Activated CD8-positive, alpha-beta T cell treated with anti-CD3 and anti-CD28 coated beads, Interleukin-2, amount 10 ng/mL, durations not matched to agents 7 days and 5 days (primary cell): ENCODE measurements at regions not wholly inside any gene's neighbourhood (a gene's known extent, or its start where the extent isn't known, plus 50 kb on each side); places are given as distances from the start of the nearest gene placed in this dataset.

Experiments
- ATAC-seq: fragments of 150-1000 bp; cut with Tn5 transposase; one replicate; pipeline ENCODE4 v1.10.0; 2021; ENCODE audit warnings: moderate library complexity
- CTCF ChIA-PET: fragments of 350-600 bp; sonication (Branson Sonifier 250); formaldehyde crosslinking; loops from one replicate; lab custom pipeline; 2021; ENCODE audit warnings: antibody characterized with exemption; lab: Charles Lee
- POLR2A ChIA-PET: fragments of 350-600 bp; sonication (Branson Sonifier 250); formaldehyde crosslinking; loops from one replicate; lab custom pipeline; 2021; ENCODE audit warnings: antibody characterized with exemption; lab: Charles Lee
- DNase-seq: peaks from one replicate; pipeline ENCODE4 v3.0.0-alpha.2; 2020
- H3K27ac Mint-ChIP-seq: one replicate; pipeline ENCODE4 v1.8.0; 2021; ENCODE audit warnings: mild to moderate bottlenecking, mixed read lengths
- H3K27me3 Mint-ChIP-seq: one replicate; pipeline ENCODE4 v1.8.0; 2021; ENCODE audit warnings: low read depth, mixed read lengths
- H3K36me3 Mint-ChIP-seq: one replicate; pipeline ENCODE4 v1.8.0; 2021; ENCODE audit warnings: low read depth, mixed read lengths
- H3K4me1 Mint-ChIP-seq: one replicate; pipeline ENCODE4 v1.8.0; 2021; ENCODE audit warnings: low read depth, mixed read lengths
- H3K4me3 Mint-ChIP-seq: one replicate; pipeline ENCODE4 v1.8.0; 2021; ENCODE audit warnings: mild to moderate bottlenecking, mixed read lengths
- H3K9me3 Mint-ChIP-seq: one replicate; pipeline ENCODE4 v1.8.0; 2022; ENCODE audit warnings: mixed read lengths; ENCODE audit not compliant: insufficient read depth

DNA sequence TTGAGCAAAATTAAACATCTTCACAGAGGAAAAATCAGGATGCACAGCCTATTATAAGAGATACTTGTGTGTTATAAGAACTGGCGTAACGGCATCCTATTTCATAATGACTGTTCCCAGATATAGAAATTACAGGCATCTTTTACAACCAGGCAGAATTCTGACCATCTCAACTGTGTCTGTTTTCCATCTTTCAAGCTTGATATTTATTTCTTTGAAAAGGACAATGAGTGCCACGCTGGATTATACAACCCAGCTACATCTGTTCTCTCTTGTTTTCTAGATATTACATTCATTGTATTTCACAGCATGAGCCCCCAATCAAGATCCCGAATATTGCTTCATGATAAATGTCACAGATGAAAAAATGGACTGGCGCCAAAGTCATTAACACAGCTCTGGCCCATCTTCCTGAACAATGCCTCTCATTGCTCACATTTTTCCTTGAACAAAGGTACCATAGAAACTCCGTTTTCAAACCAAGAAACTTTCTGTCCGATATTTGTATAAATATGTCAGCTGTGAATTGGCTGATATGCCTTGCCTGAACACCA, 420.6 kb downstream of the TBL1XR1 start:
- DNase-seq (no peak), ATAC-seq (no peak)
- Mint-ChIP-seq H3K4me3 (no peak overlapping the region), H3K9me3 (peaks cover 9% of the 10 kb centered on the region), H3K36me3 (no peaks in the 10 kb centered on the region), H3K27me3 (no peaks in the 10 kb centered on the region), H3K4me1 (no peaks in the 10 kb centered on the region), H3K27ac (no peak overlapping the region)
- ChIA-PET CTCF (no interaction called here), POLR2A (no interaction called here)

- no peak for ATAC-seq
Measured at GRCh38 chr3:176769547-176770190, 427.6 kb downstream of the TBL1XR1 start.

DNA sequence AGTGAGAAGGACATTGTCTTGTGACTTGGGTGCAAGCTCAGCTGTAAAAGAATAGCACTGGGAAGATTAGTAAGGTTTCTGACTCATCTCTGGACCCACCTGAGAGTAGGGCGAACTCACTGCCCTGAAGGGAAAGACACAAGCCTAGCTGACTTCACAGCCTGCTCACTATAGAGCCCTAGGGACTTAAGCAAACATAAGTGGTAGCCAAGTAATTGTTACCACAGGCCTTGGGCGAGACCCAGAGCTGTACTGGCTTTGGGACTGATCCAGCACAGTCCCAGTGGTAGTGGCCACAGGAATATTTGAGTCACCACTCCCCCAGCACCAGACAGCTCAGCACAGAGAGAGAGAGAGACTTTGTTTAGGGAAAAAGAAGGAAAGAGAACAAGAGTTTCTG, 429.9 kb downstream of the TBL1XR1 start:
- Mint-ChIP-seq H3K4me1 (no peaks in the 10 kb centered on the region), H3K27ac (no peak overlapping the region), H3K9me3 (no peaks in the 10 kb centered on the region), H3K4me3 (no peak overlapping the region), H3K36me3 (no peaks in the 10 kb centered on the region), H3K27me3 (no peaks in the 10 kb centered on the region)
- POLR2A ChIA-PET = no interaction called here
- CTCF ChIA-PET = no interaction called here
- ATAC-seq = no peak
- no peak for DNase-seq

More at GRCh38 chr3:176769547-176770190, 427.6 kb downstream of the TBL1XR1 start:
- Mint-ChIP-seq H3K9me3 (peaks cover 9% of the 10 kb centered on the region), H3K4me3 (no peak overlapping the region), H3K27ac (no peak overlapping the region), H3K36me3 (no peaks in the 10 kb centered on the region), H3K27me3 (no peaks in the 10 kb centered on the region), H3K4me1 (no peaks in the 10 kb centered on the region)
- no peak for DNase-seq
- ChIA-PET CTCF (no interaction called here), POLR2A (no interaction called here)

GRCh38 chr3:176766862-176767261, 430.4 kb downstream of the TBL1XR1 start:
- DNase-seq (no peak), ATAC-seq (no peak)
- Mint-ChIP-seq H3K9me3 (no peaks in the 10 kb centered on the region), H3K27ac (no peak overlapping the region), H3K4me3 (no peak overlapping the region), H3K36me3 (no peaks in the 10 kb centered on the region), H3K27me3 (no peaks in the 10 kb centered on the region), H3K4me1 (no peaks in the 10 kb centered on the region)
- ChIA-PET POLR2A (no interaction called here), CTCF (no interaction called here)

GRCh38 chr3:176765382-176765900, 431.8 kb downstream of the TBL1XR1 start:
- Mint-ChIP-seq H3K4me3 (no peak overlapping the region), H3K9me3 (no peaks in the 10 kb centered on the region), H3K27me3 (no peaks in the 10 kb centered on the region), H3K36me3 (no peaks in the 10 kb centered on the region), H3K27ac (no peak overlapping the region), H3K4me1 (no peaks in the 10 kb centered on the region)
- DNase-seq = no peak
- CTCF ChIA-PET = no interaction called here
- POLR2A ChIA-PET = no interaction called here
- no peak for ATAC-seq

DNA sequence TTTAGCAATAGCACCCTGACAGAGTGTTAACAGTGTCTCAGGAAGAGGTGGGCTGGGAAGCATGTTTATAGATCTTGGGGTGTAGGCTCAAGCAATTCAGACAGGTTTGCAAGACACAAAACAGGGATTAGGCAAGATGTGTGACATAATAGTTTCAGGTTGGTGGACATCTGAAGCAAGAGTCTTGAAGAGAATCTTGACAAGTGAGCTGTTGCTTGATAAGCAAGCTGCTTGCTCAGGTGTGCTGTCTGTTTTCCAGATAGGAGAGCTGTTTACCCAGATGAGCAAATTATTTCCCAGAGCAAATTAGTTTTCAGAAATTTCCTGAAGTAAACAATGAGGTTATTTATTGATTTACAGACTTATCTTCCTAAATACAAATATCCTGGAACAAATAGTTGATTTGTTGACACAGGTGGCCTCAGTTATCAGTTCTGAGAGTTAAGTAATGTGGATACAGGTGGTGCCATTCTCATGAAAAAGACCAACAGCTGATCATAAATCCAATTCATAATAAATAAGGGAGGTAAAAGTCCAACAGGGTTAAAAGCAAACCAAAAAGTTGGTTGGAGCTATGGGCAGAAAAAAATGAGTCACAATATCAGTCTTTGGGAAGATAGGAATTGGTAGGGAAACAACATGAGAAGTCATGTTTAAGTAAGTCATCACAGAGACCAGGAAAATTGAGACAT, 437.3 kb downstream of the TBL1XR1 start:
- POLR2A ChIA-PET = no interaction called here
- Mint-ChIP-seq H3K9me3 (no peaks in the 10 kb centered on the region), H3K36me3 (no peaks in the 10 kb centered on the region), H3K4me1 (no peaks in the 10 kb centered on the region), H3K27ac (no peak overlapping the region), H3K27me3 (no peaks in the 10 kb centered on the region), H3K4me3 (no peak overlapping the region)
- DNase-seq = no peak
- CTCF ChIA-PET = no interaction called here
- ATAC-seq = no peak

- ChIA-PET POLR2A (no interaction called here), CTCF (no interaction called here)
- H3K27ac Mint-ChIP-seq = no peak overlapping the region
- DNase-seq (no peak), ATAC-seq (no peak)
- no peaks in the 10 kb centered on the region for H3K27me3 Mint-ChIP-seq
- no peaks in the 10 kb centered on the region for H3K36me3 Mint-ChIP-seq
- no peaks in the 10 kb centered on the region for H3K4me1 Mint-ChIP-seq
- no peak overlapping the region for H3K4me3 Mint-ChIP-seq
- H3K9me3 Mint-ChIP-seq = no peaks in the 10 kb centered on the region
Measured at GRCh38 chr3:176757429-176757828, 439.9 kb downstream of the TBL1XR1 start.

GRCh38 chr3:176755977-176756376, 441.3 kb downstream of the TBL1XR1 start:
- DNase-seq = no peak
- Mint-ChIP-seq H3K4me3 (no peak overlapping the region), H3K27me3 (no peaks in the 10 kb centered on the region), H3K9me3 (no peaks in the 10 kb centered on the region), H3K36me3 (no peaks in the 10 kb centered on the region), H3K27ac (no peak overlapping the region), H3K4me1 (no peaks in the 10 kb centered on the region)
- ChIA-PET CTCF (no interaction called here), POLR2A (no interaction called here)
- no peak for ATAC-seq

DNA sequence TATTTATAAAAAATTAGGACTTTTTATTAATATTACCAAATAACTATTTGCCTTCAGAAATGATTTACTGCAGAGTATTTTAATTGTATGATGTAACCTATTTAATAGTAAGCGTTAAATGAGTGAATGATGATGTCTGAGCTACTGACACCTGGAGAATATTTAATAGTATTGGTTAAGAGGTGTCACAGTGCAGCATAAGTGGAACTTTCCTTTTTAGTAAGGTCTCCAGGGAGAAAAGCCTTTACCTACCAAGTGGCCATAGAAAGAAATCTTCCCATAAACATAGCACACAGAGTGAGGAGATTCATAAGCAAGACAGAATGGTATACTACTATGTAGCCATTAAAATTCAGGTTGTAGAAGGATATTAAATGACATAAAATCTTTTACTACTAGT, 441.7 kb downstream of the TBL1XR1 start:
- H3K36me3 Mint-ChIP-seq = no peaks in the 10 kb centered on the region
- ATAC-seq (no peak), DNase-seq (no peak)
- H3K4me3 Mint-ChIP-seq = no peak overlapping the region
- ChIA-PET CTCF (no interaction called here), POLR2A (no interaction called here)
- H3K4me1 Mint-ChIP-seq = no peaks in the 10 kb centered on the region
- H3K27me3 Mint-ChIP-seq = no peaks in the 10 kb centered on the region
- H3K9me3 Mint-ChIP-seq = no peaks in the 10 kb centered on the region
- no peak overlapping the region for H3K27ac Mint-ChIP-seq

DNA sequence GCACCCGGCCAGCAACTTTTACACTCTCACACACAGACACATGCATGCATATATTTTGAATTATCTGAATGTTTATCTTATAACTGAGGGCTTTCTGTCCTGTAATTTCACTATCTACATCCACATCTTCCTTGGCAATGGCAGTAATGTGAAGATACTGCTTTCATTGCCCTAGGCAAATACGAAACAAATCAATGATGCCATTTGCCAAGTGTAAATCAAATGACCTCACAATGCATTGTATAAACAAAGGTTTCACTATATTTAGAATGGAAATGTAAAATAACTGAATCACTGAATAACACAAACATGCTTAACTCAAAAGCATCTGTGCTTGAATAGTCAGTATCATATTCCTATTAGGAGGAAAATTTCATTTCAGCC, 455.6 kb downstream of the TBL1XR1 start:
- Mint-ChIP-seq H3K9me3 (no peaks in the 10 kb centered on the region), H3K36me3 (no peaks in the 10 kb centered on the region), H3K4me3 (no peak overlapping the region), H3K4me1 (no peaks in the 10 kb centered on the region), H3K27ac (no peak overlapping the region), H3K27me3 (no peaks in the 10 kb centered on the region)
- POLR2A ChIA-PET = no interaction called here
- CTCF ChIA-PET = no interaction called here
- DNase-seq (no peak), ATAC-seq (no peak)

DNA sequence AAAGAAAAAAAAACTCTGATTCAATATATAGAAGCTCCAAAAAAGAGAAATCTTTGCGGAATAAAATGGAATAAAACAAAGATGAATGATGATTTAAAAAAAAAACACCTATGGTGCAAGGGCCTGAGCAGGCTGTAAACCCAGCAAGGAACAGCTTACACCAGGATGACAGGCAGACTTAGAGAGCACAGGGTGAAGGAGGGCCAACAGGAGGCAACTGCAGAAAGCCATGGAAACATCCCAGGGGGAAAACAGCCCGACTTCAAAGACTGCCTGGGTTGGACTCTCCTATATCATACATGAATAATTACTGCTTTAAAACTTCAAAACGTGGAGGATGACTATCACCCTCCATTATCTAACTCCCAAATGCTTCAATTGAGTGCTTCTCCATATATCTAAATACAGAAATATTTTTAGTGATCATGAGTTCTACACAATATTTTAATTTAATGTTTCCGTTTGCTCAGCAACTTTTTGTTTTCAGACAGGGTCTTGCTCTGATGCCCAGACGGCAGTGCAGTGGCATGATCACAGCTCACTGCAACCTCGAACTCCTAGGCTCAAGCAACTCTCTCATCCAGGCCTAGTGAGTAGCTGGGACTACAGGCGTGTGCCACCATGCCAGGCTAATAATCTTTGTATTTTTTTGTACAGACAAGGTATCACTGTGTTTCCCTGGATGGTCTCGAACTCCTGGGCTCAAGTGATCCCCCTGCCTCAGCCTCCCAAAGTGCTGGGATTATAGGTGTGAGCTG, 456.2 kb downstream of the TBL1XR1 start:
- Mint-ChIP-seq H3K9me3 (no peaks in the 10 kb centered on the region), H3K4me3 (no peak overlapping the region), H3K4me1 (no peaks in the 10 kb centered on the region), H3K36me3 (no peaks in the 10 kb centered on the region), H3K27me3 (no peaks in the 10 kb centered on the region), H3K27ac (no peak overlapping the region)
- CTCF ChIA-PET = interaction anchor here (0.7 kb wide), 1 partner anchor 73 kb away, joined by 3 read pairs; no protein-coding TSS in a partner anchor
- DNase-seq (no peak), ATAC-seq (no peak)
- POLR2A ChIA-PET = no interaction called here

- no peak for DNase-seq
- Mint-ChIP-seq H3K27me3 (no peaks in the 10 kb centered on the region), H3K4me3 (no peak overlapping the region), H3K9me3 (no peaks in the 10 kb centered on the region), H3K36me3 (no peaks in the 10 kb centered on the region), H3K27ac (no peak overlapping the region), H3K4me1 (no peaks in the 10 kb centered on the region)
- ChIA-PET CTCF (no interaction called here), POLR2A (no interaction called here)
- ATAC-seq = no peak
Measured at GRCh38 chr3:176739159-176739558, 458.1 kb downstream of the TBL1XR1 start.
